WI38 (cell line): ENCODE measurements at regions not wholly inside any gene's neighbourhood (a gene's known extent, or its start where the extent isn't known, plus 50 kb on each side); places are given as distances from the start of the nearest gene placed in this dataset.

Source experiments
- H3K4me3 ChIP-seq: 2 replicates; pipeline ENCODE4 v1.5.1; 2011; ENCODE audit warnings: low read depth, mild to moderate bottlenecking, control low read depth, low read length
- TF ChIP-seq, protein P1 (sequence below): IDR thresholded peaks from 2 replicates; pipeline ENCODE4 v1.5.1; 2012; ENCODE audit warnings: low read depth, mild to moderate bottlenecking, control low read depth, low read length

- no peak overlapping the region for H3K4me3 ChIP-seq
- TF ChIP-seq, protein P1, sequence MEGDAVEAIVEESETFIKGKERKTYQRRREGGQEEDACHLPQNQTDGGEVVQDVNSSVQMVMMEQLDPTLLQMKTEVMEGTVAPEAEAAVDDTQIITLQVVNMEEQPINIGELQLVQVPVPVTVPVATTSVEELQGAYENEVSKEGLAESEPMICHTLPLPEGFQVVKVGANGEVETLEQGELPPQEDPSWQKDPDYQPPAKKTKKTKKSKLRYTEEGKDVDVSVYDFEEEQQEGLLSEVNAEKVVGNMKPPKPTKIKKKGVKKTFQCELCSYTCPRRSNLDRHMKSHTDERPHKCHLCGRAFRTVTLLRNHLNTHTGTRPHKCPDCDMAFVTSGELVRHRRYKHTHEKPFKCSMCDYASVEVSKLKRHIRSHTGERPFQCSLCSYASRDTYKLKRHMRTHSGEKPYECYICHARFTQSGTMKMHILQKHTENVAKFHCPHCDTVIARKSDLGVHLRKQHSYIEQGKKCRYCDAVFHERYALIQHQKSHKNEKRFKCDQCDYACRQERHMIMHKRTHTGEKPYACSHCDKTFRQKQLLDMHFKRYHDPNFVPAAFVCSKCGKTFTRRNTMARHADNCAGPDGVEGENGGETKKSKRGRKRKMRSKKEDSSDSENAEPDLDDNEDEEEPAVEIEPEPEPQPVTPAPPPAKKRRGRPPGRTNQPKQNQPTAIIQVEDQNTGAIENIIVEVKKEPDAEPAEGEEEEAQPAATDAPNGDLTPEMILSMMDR, result no peak
Measured at GRCh38 chr5:98424681-98425450, 348.6 kb upstream of the RGMB start.

GRCh38 chr5:98425640-98426039 lies 347.8 kb upstream of the RGMB start:
- TF ChIP-seq, protein P1, result no peak
- no peak overlapping the region for H3K4me3 ChIP-seq

DNA sequence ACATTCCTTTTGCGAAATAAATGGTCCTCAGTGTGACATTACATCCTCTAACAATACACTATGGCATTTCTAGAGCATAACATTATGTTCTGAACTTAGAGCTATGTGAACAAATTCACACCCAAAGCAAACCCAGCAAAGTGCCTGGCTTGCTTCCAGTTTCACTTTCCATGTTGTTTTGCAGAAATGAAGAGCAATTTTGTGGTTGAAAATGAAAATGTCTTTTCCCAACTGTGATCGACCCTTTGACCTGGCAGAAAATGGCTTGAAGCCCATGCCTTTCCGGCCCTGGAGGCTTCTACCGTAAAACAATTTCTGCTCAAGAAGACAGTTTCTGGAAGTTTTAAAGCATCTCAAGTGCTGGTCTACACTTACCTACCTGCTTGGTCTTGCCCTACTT lies 344.7 kb upstream of the RGMB start:
- TF ChIP-seq, protein P1, result no peak

GRCh38 chr5:98432378-98432777 lies 341.1 kb upstream of the RGMB start:
- H3K4me3 ChIP-seq, result no peak overlapping the region
- TF ChIP-seq, protein P1, result no peak

More for the DNA sequence above, 344.7 kb upstream of the RGMB start:
- no peak overlapping the region for H3K4me3 ChIP-seq

DNA sequence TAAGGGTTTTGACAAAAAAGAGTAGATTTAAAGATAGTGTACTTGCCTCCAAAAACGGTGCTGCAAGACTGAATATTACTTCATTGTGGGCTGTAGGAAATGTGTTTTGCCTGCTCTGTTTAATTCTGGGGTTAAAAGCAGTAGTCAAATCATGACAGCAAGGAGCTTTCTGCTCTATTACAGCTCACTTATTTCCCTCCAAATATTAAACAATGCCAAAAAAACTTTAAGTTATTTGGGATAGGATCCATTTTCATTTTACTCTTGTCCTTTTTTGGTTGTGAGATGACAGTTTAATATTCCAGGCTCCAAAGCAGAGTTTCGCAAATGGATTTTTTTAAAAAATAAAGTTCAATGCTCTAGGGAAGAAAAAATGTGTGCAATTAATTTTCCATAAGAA lies 340.4 kb upstream of the RGMB start:
- no peak overlapping the region for H3K4me3 ChIP-seq
- TF ChIP-seq, protein P1, result no peak

GRCh38 chr5:98433673-98434072 lies 339.8 kb upstream of the RGMB start:
- H3K4me3 ChIP-seq, result no peak overlapping the region
- TF ChIP-seq, protein P1, result no peak

DNA sequence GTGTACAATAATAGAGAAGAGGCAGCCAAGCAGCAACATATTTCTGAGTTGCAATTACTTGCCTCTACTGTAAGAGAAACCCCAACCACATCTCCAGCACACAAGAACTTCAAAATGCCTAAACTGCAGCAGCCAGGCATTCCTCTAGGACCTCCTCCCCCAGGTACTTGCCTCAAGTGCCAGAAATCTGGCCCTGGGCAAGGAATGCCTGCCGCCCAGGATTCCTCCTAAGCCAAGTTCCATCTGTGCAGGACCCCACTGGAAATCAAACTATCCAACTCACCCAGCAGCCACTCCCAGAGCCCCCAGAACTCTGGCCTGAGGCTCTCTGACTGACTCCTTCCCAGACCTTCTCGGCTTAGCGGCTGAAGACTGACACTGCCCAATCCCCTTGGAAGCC lies 336.8 kb upstream of the RGMB start:
- no peak overlapping the region for H3K4me3 ChIP-seq
- TF ChIP-seq, protein P1, result no peak
